SK-N-SH (cell line): ENCODE measurements at regions not wholly inside any gene's neighbourhood (a gene's known extent, or its start where the extent isn't known, plus 50 kb on each side); places are given as distances from the start of the nearest gene placed in this dataset.

Source experiments
- CTCF ChIA-PET: fragments of 300-600, 350-600 bp; formaldehyde crosslinking; extraction: SDS; loops from one replicate; lab custom pipeline; 2021; lab: Yijun Ruan, JAX
- POLR2A ChIA-PET: fragments of 350-600 bp; sonication (Branson Sonifier 250); formaldehyde crosslinking; extraction: SDS; loops from one replicate; lab custom pipeline; 2020; ENCODE audit warnings: antibody characterized with exemption, inconsistent platforms; lab: Yijun Ruan, JAX
- DNase-seq: peaks from one replicate; pipeline ENCODE4 v3.0.0; 2012
- H2AFZ ChIP-seq: fragments of 200-600 bp; sonication (generic); 2 replicates; pipeline ENCODE4 v1.8.1; 2016; ENCODE audit warnings: antibody characterized with exemption, mild to moderate bottlenecking, low read depth
- H3F3A ChIP-seq: fragments of 200-600 bp; sonication (generic); replicated peaks from 2 replicates; pipeline ENCODE3; 2016; ENCODE audit warnings: antibody characterized with exemption, mild to moderate bottlenecking; ENCODE audit not compliant: insufficient read depth
- H3K27ac ChIP-seq, 2 experiments: fragments of 200-500 bp in 1 of 2; fragments of 200-600 bp in 1 of 2; sonication (Bioruptor generic) in 1 of 2; sonication (generic), shearing (Covaris generic) in 1 of 2; 2 replicates each; pipeline versions ENCODE4 v1.5.1 to v1.6.1; 2014 to 2016; ENCODE audit warnings: low read depth in 2 of 2, inconsistent platforms in 1 of 2, low read length in 1 of 2, mild to moderate bottlenecking in 1 of 2, mixed read lengths in 1 of 2
- H3K27me3 ChIP-seq: fragments of 200-600 bp; sonication (generic), shearing (Covaris generic); 2 replicates; pipeline ENCODE4 v1.6.1; 2016; ENCODE audit warnings: mixed run types; ENCODE audit not compliant: insufficient read depth
- H3K36me3 ChIP-seq, 2 experiments: fragments of 200-500 bp in 1 of 2; fragments of 200-600 bp in 1 of 2; sonication (Bioruptor generic) in 1 of 2; sonication (generic) in 1 of 2; replicated peaks in 1 of 2; 2 replicates each; pipeline versions ENCODE3 to v1.5.1; 2014 to 2016; ENCODE audit warnings: low read length in 1 of 2, mild to moderate bottlenecking in 1 of 2; ENCODE audit not compliant: insufficient read depth in 2 of 2, control insufficient read depth in 1 of 2
- H3K4me1 ChIP-seq, 2 experiments: fragments of 200-500 bp in 1 of 2; fragments of 200-600 bp in 1 of 2; sonication (Bioruptor generic) in 1 of 2; sonication (generic), shearing (Covaris generic) in 1 of 2; 2 replicates each; pipeline versions ENCODE4 v1.5.1 to v1.6.1; 2014 to 2016; ENCODE audit warnings: low read depth in 1 of 2, low read length in 1 of 2, mixed run types in 1 of 2; ENCODE audit not compliant: insufficient read depth in 2 of 2, control insufficient read depth in 1 of 2
- H3K4me2 ChIP-seq: fragments of 200-600 bp; sonication (generic), shearing (Covaris generic); 2 replicates; pipeline ENCODE4 v1.6.1; 2017; ENCODE audit warnings: mixed run types
- H3K4me3 ChIP-seq, 2 experiments: fragments of 200-500 bp in 1 of 2; fragments of 200-600 bp in 1 of 2; sonication (Bioruptor generic) in 1 of 2; sonication (generic), shearing (Covaris generic) in 1 of 2; 2 replicates each; pipeline versions ENCODE4 v1.5.1 to v1.8.1; 2014 to 2016; ENCODE audit warnings: low read depth in 2 of 2, inconsistent platforms in 1 of 2, low read length in 1 of 2, mild to moderate bottlenecking in 1 of 2, mixed read lengths in 1 of 2, moderate library complexity in 1 of 2
- H3K79me2 ChIP-seq: fragments of 200-600 bp; sonication (generic); 2 replicates; pipeline ENCODE4 v1.8.1; 2017; ENCODE audit warnings: mild to moderate bottlenecking; ENCODE audit not compliant: insufficient read depth
- H3K9ac ChIP-seq: fragments of 200-600 bp; sonication (generic); 2 replicates; pipeline ENCODE4 v1.6.1; 2017; ENCODE audit warnings: mixed run types
- H3K9me2 ChIP-seq: fragments of 200-600 bp; sonication (generic); 2 replicates; pipeline ENCODE4 v1.6.1; 2017; ENCODE audit warnings: mixed run types
- H3K9me3 ChIP-seq: fragments of 200-600 bp; sonication (generic); 2 replicates; pipeline ENCODE4 v1.6.1; 2017; ENCODE audit warnings: mixed run types, mild to moderate bottlenecking, moderate library complexity
- H4K20me1 ChIP-seq: fragments of 200-600 bp; sonication (generic); 2 replicates; pipeline ENCODE4 v1.6.1; 2017; ENCODE audit warnings: mild to moderate bottlenecking, mixed run types; ENCODE audit not compliant: insufficient read depth
- CHD2 ChIP-seq: fragments of 150-350 bp; IDR thresholded peaks from 2 replicates; pipeline ENCODE4 v1.6.1; 2018; ENCODE audit warnings: low read length; ENCODE audit not compliant: partially characterized antibody
- EP300 ChIP-seq, 2 experiments: IDR thresholded peaks; 2 replicates each; pipeline versions ENCODE4 v1.4.0 to v1.6.1; 2012; ENCODE audit warnings: borderline replicate concordance in 1 of 2, low read depth in 1 of 2, low read length in 1 of 2
- GATA2 ChIP-seq: sonication (generic); formaldehyde crosslinking; IDR thresholded peaks from 2 replicates; pipeline ENCODE4 v1.5.0; 2020; ENCODE audit warnings: mild to moderate bottlenecking, missing genetic modification reagents
- NRF1 ChIP-seq: IDR thresholded peaks from 2 replicates; pipeline ENCODE4 v1.6.1; 2012; ENCODE audit warnings: low read depth, mild to moderate bottlenecking, low read length
- POLR2AphosphoS5 ChIP-seq: IDR thresholded peaks from 2 replicates; pipeline ENCODE4 v1.6.1; 2012; ENCODE audit warnings: low read depth, low read length
- RAD21 ChIP-seq: IDR thresholded peaks from 2 replicates; pipeline ENCODE4 v1.6.1; 2012; ENCODE audit warnings: mild to moderate bottlenecking, low read length
- RCOR1 ChIP-seq: fragments of 150-350 bp; IDR thresholded peaks from 2 replicates; pipeline ENCODE4 v1.6.1; 2017; ENCODE audit warnings: antibody characterized with exemption, low read length
- RXRA ChIP-seq: IDR thresholded peaks from 2 replicates; pipeline ENCODE4 v1.4.0; 2012; ENCODE audit warnings: low read depth, mild to moderate bottlenecking, borderline replicate concordance
- WGBS: methylation state at CpG from one replicate; pipeline ENCODE4 v1.1.6; 2017; ENCODE audit warnings: low lambda C conversion rate; 5-methylcytosine and 5-hydroxymethylcytosine counted together
- TF ChIP-seq, protein P1 (sequence below): IDR thresholded peaks from 2 replicates; pipeline ENCODE4; 2012
- TF ChIP-seq, protein P2 (sequence below): IDR thresholded peaks from 2 replicates; pipeline ENCODE4 v1.6.1; 2012; ENCODE audit warnings: mild to moderate bottlenecking, low read depth, low read length, moderate library complexity

DNA sequence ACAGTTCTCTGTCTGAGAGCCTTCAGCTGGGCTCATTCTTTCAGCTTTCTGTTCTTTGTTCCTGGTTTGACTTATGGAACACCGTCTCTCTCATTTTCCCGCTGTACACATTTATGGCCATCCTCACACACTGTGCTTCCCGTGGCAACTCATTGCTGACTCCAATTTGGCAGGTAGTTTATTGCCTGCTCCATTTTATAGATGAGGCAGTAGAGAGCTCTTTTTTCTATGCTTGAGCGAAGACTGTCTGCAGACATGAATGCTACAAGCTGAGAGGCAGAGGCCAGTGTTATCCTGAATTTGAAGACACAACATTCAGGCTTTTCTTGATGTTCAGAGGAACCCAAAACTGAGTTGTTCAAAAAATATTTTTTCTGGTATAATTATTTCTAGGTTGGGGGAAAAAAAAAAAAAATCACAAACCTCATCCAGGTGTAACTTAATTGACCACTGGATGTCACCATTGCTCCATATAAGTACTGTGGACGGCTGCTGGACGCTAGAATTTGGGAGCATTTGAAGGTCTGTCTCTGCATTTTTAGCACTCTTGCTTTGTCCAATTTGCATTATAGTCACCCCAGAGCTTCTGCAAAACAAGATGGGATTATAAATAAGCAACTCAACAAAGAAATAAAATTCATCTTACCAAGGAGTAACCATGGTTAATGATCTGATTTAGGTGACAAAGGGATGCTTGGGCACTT, 83.5 kb downstream of the HRH4 start (continued):
- TF ChIP-seq, protein P1, sequence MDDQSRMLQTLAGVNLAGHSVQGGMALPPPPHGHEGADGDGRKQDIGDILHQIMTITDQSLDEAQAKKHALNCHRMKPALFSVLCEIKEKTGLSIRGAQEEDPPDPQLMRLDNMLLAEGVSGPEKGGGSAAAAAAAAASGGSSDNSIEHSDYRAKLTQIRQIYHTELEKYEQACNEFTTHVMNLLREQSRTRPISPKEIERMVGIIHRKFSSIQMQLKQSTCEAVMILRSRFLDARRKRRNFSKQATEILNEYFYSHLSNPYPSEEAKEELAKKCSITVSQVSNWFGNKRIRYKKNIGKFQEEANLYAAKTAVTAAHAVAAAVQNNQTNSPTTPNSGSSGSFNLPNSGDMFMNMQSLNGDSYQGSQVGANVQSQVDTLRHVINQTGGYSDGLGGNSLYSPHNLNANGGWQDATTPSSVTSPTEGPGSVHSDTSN: no peak
- peak; percentile 82 for TF ChIP-seq RAD21

DNA sequence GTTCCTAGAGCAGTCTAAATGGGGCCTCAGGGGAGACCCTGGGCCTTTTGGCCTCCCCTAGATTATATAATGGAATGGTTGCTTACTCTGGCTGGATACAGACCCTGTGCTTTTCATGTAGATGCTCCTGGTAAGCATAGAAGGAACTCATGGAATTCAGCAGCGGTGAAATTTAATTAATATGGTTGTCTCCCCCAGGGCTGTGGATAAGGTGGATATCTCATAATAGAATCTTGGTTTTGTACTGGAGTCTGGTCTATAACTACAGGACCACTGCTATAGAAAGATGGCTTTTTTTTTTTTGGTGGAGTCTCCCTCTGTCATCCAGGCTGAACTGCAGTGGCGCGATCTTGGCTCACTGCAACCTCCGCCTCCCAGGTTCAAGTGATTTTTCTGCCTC, 84.5 kb downstream of the HRH4 start:
- 34% methylated on average over 4 of the region's 4 CpGs for WGBS
- ChIA-PET POLR2A (no interaction called here), CTCF (interaction anchor here (0.7 to 13.2 kb wide), 15 partner anchors 9 to 188 kb away, joined by 3 to 125 read pairs (median 5); no protein-coding TSS in a partner anchor)
- Histone ChIP-seq H3K4me2 (no peak overlapping the region), H3K36me3 (no peaks in the 10 kb centered on the region), H3K4me3 (no peak overlapping the region), H3K9me3 (no peaks in the 10 kb centered on the region), H3K9ac (no peak overlapping the region), H3K79me2 (no peaks in the 10 kb centered on the region), H3K9me2 (no peaks in the 10 kb centered on the region), H2AFZ (no peak overlapping the region), H3F3A (no peaks in the 10 kb centered on the region), H3K4me1 (peaks cover 0 to 3% of the 10 kb centered on the region in 2 experiments; a peak in 1 of 4 replicates), H3K27ac (no peak overlapping the region), H4K20me1 (no peaks in the 10 kb centered on the region), H3K27me3 (no peaks in the 10 kb centered on the region)
- TF ChIP-seq POLR2AphosphoS5: no peak
- TF ChIP-seq RXRA: no peak
- peak; percentile 72; the same call in 1 of the 2 replicates for TF ChIP-seq RCOR1
- no peak for TF ChIP-seq CHD2
- peak; percentile 15 for DNase-seq

DNA sequence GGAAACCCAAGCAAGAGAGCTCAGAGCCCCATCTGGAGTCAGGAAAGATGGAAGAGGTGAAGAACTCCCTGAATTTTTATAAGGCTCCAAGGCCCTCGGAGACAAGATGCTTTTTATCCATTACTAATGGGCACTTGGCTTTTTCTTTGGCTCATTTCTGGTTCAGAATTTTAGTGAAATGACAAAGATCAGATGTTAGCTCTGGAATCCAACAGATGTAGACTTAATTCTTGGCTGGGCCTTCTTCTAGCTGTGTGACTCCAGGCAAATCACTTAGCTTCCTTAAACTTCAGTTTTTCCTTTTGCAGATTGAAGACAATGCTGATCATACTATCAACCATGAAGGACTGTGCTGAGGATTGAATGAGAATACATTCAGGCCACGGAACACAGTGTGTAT, 85.2 kb downstream of the HRH4 start:
- Histone ChIP-seq H3K4me3 (no peak overlapping the region), H3K4me1 (peaks cover 0 to 3% of the 10 kb centered on the region in 2 experiments; a peak in 1 of 4 replicates), H3K4me2 (no peak overlapping the region), H2AFZ (no peak overlapping the region), H3K79me2 (no peaks in the 10 kb centered on the region), H3K9me2 (no peaks in the 10 kb centered on the region), H4K20me1 (no peaks in the 10 kb centered on the region), H3F3A (no peaks in the 10 kb centered on the region), H3K36me3 (no peaks in the 10 kb centered on the region), H3K9ac (no peak overlapping the region), H3K27ac (no peak overlapping the region)
- no peak for DNase-seq
- ChIA-PET CTCF (interaction anchor here (1.2 to 13.2 kb wide), 7 partner anchors 54 to 189 kb away, joined by 3 to 125 read pairs (median 31); no protein-coding TSS in a partner anchor), POLR2A (no interaction called here)
- TF ChIP-seq, protein P2, sequence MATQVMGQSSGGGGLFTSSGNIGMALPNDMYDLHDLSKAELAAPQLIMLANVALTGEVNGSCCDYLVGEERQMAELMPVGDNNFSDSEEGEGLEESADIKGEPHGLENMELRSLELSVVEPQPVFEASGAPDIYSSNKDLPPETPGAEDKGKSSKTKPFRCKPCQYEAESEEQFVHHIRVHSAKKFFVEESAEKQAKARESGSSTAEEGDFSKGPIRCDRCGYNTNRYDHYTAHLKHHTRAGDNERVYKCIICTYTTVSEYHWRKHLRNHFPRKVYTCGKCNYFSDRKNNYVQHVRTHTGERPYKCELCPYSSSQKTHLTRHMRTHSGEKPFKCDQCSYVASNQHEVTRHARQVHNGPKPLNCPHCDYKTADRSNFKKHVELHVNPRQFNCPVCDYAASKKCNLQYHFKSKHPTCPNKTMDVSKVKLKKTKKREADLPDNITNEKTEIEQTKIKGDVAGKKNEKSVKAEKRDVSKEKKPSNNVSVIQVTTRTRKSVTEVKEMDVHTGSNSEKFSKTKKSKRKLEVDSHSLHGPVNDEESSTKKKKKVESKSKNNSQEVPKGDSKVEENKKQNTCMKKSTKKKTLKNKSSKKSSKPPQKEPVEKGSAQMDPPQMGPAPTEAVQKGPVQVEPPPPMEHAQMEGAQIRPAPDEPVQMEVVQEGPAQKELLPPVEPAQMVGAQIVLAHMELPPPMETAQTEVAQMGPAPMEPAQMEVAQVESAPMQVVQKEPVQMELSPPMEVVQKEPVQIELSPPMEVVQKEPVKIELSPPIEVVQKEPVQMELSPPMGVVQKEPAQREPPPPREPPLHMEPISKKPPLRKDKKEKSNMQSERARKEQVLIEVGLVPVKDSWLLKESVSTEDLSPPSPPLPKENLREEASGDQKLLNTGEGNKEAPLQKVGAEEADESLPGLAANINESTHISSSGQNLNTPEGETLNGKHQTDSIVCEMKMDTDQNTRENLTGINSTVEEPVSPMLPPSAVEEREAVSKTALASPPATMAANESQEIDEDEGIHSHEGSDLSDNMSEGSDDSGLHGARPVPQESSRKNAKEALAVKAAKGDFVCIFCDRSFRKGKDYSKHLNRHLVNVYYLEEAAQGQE: no peak
- TF ChIP-seq NRF1 (no peak), GATA2 (CRISPR knock-in tag) (no peak), EP300 (IDR thresholded peaks at IDR 0.05; ENCODE audit: borderline replicate concordance in 1 of 2, low read depth in 1 of 2, low read length in 1 of 2) (no peak)
- TF ChIP-seq, protein P1: no peak
- TF ChIP-seq, all 33 proteins: peak for 0
- Histone ChIP-seq H3K27me3 (no peaks in the 10 kb centered on the region), H3K9me3 (no peaks in the 10 kb centered on the region)
- 32% methylated on average over 2 of the region's 2 CpGs for WGBS
